GM19455 (cell line): ENCODE measurements at regions not wholly inside any gene's neighbourhood (a gene's known extent, or its start where the extent isn't known, plus 50 kb on each side); places are given as distances from the start of the nearest gene placed in this dataset.
"Not testable (repeated sequence)": the region's sequence is repeated elsewhere in the genome, so short reads cannot be mapped to it uniquely, and the experiment has no call there.

Source experiments
- ATAC-seq: cut with Tn5 transposase; IDR thresholded peaks from one replicate; pipeline ENCODE4 v1.9.1; 2021; ENCODE audit not compliant: unreplicated experiment

- ATAC-seq, result no peak
Observed at GRCh38 chr13:65265988-65266387, 1964.1 kb downstream of the PCDH9 start.

- no peak for ATAC-seq
Observed at GRCh38 chr13:65264066-65264465, 1966.1 kb downstream of the PCDH9 start.

DNA sequence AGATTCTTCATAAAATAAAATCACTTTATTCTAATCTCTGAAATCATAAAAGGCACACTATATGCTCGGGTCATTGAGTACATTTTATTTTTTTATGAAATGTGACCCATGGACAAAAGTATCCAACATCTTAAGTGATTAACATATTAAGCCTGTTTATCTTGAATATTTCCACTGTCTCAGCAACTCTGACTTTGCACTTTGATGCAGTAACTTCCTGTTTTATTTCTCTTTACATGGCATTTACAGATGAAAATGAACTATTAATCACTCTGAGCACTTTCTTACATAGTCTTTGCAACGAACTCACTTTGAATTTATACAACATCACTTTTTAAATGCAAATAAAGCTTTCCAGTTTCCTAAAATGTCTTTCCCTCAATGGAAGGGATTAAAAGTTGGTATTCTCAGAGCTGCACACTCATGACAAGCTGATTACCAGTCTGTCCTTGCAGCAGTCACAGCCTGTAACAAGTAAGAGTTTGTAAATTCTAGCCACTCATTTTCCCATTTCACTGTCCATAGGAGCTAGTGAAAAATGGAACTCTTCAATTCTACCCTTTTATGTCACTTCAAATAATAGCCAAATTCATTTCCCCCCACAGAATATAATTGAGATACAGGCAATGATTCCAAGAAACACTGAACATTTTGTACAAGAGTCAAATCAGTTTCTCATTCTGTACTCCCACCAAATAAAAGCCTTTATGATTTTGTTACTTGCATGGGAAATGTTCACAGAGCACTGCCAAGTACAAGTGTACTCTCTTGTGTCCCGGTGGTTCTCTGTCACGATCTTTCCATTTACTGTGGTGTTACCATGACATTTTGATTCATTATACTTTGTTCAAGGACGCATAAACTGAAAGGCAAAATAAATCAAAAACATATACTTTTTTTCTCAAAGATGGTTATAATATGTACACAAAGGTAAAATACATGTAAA, 1968.9 kb downstream of the PCDH9 start:
- no peak for ATAC-seq

- ATAC-seq, result no peak
Observed at GRCh38 chr13:65240773-65241172, 1989.4 kb downstream of the PCDH9 start.

DNA sequence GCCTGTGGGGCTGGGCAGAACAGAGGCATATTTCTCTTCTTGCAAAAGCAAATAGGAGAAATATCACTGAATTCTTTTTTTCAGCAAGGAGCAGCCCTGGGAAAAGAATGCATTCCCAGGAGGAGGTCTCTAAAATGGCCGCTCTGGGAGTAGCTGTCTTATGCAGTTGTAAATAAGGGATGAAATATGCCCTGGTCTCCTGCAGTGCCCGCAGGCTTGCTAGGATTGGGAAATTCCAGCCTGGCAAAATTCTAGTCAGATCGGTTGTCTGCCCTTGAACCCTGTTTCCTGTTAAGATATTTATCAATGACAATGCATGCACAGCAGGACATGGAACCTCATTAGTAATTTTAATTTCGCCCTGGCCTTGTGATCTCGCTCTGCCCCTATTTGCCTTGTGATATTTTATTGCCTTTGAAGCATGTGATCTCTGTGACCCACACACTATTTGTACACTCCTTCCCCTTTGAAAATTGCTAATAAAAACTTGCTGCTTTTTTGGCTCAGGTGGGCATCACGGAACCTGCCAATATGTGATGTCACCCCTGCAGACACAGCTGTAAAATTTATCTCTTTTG, 1993.2 kb downstream of the PCDH9 start:
- no peak for ATAC-seq

DNA sequence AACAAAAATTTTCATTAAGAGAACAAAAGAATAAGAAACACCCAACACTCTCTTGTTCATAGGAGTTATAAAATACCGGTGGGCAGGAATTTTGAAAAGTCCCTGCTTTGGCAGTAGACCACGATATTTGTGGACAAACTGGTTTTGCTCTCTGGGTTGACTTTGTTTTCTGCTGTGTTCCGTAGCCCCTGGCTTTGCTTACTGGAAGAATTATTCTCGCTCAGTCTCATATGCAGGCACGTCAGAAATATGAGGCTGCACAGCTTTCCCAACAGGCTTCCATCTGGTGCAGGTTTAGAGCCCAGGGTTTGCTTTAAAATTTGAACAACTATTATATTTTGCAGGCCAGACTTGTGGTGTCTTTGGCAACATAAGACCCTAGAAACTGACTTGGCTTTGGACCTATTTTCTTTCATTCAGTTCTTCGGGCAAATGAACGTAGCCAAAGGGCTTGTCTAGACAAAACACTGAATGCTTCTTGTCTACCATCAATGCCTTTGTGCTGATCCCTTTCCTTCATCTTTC, 2012.6 kb downstream of the PCDH9 start:
- no peak for ATAC-seq

DNA sequence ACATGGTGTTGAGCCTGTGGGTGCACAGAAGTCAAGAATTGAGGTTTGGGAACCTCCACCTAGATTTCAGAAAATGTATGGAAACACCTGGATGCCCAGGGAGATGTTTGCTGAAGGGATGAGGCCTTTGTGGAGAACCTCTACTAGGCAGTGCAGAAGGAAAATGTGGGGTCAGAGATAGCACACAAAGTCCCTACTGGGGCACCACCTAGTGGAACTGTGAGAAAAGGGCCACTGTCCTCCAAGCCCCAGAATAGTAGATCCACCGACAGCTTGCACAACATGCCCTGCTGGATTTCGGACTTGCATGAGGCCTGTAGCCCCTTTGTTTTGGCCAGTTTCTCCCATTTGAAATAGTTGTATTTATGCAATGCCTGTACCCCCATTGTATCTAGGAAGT, 2027.3 kb downstream of the PCDH9 start:
- not testable (repeated sequence) for ATAC-seq

DNA sequence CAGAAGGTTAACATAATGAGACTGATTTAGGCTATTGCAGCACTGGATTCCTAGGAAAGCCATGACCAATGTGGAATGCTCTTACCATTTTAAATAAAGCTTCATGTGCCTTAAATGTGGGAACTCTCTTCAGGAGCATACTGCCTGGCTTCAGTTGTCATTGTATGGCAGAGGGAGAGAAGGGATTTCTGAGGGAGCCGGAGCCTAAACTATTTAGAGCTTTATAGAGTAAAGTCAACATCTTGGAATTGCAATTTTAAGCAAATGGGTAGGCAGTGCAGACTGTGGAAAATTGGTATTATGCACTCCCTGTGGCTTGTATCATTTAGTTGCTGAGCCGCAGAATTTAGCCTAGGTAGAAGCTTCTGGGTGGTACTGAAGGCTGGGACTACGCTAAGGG, 2041.4 kb downstream of the PCDH9 start:
- ATAC-seq, result no peak

GRCh38 chr13:65168026-65168425, 2062.1 kb downstream of the PCDH9 start:
- no peak for ATAC-seq

DNA sequence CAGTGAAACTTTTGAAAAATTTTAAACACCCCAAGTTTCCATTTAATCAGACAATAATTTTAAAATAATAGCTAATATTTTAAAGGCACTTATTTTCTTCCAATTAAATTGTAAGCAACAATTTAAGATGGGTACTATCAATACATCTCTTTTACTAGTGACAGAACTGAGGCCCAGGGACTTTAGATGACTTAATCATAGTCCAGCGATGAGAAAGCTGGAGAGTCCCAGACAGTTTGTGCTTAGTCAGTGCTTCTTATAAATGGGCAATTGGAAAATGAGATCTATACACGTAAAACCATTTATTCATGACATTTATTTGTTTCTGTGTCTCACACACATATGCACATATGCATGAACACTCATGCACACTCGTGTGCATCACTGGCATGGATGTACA, 2063.5 kb downstream of the PCDH9 start:
- no peak for ATAC-seq

DNA sequence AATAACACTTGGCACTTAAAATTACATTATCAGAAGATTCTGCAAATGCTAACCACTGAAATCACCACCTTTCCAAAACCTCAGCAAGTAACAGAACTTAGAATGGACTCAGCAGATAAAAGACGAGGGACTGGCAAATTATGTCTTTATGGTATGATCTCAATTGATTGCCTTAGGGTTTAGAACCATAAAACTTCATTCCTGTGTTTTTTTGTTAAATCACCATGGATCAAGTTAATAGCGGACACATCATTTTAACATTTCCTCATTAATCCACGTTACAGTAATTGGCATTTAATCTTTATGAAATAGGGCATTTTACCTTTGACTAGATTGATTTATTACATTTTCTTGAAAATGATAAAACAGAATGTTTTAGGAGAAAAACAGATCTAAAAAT, 2070.3 kb downstream of the PCDH9 start:
- no peak for ATAC-seq

GRCh38 chr13:65155861-65156260, 2074.3 kb downstream of the PCDH9 start:
- ATAC-seq, result no peak

GRCh38 chr13:65154661-65155447, 2075.3 kb downstream of the PCDH9 start:
- no peak for ATAC-seq

- ATAC-seq, result no peak
Observed at GRCh38 chr13:65149687-65150086, 2080.4 kb downstream of the PCDH9 start.

- no peak for ATAC-seq
Observed at GRCh38 chr13:65143920-65144319, 2086.2 kb downstream of the PCDH9 start.

- no peak for ATAC-seq
Observed at GRCh38 chr13:65133094-65133493, 2097.0 kb downstream of the PCDH9 start.

GRCh38 chr13:65125236-65125635, 2104.9 kb downstream of the PCDH9 start:
- no peak for ATAC-seq

DNA sequence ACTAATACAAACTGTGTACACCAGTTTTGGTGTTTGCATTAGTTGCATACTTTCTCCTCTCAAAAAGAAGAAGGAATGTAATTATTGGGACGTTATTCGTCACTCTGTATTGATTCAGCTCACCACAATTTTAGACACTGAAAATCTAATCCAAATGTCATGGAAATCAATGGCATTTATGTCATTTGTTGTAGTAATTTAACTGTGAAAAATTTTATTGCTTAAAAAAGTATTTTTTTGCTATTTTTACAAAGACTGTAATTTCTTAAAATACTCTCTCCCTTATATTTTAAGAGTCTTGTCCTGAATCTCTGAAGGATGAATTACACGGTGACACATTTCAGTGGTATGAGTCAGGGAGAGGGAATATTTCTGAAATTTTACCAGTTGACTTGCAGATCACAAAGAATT, 2117.6 kb downstream of the PCDH9 start:
- no peak for ATAC-seq

DNA sequence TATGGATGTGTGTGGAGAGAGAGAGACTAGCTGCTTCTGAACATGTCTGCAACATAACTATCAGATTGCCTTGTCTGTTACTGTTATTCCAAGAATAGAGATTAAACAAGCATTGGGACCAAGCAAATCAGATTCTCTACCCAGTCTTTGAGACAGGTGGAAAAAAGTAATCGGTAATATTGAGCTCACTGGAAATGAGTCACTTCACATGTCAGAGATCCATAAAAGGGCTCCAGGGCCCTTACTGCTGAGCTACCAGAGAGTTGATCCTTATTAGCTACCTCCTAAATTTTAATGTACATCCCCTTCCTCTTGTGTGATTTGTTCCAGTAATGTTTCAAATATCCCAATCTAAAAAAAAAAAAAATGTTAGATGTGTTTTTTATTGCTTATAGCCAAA, 2118.0 kb downstream of the PCDH9 start:
- ATAC-seq, result no peak

GRCh38 chr13:65111223-65111622, 2118.9 kb downstream of the PCDH9 start:
- no peak for ATAC-seq

DNA sequence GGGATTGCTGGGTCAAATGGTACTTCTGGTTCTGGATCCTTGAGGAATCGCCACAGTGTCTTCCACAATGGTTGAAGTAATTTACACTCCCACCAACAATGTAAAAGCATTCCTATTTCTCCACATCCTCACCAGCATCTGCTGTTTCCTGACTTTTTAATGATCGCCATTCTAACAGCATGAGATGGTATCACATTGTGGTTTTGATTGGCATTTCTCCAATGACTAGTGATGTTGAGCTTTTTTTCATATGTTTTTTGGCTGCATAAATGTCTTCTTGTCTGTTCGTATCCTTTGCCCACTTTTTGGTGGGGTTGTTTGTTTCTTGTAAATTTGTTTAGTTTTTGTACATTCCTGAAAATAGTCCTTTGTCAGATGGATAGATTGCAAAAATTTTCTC, 2125.7 kb downstream of the PCDH9 start:
- ATAC-seq, result not testable (repeated sequence)
